Kasumi-1 (cell line): ENCODE measurements at regions not wholly inside any gene's neighbourhood (a gene's known extent, or its start where the extent isn't known, plus 50 kb on each side); places are given as distances from the start of the nearest gene placed in this dataset.
"Not testable (repeated sequence)": the region's sequence is repeated elsewhere in the genome, so short reads cannot be mapped to it uniquely, and the experiment has no call there.

Experiments
- DNase-seq, 2 experiments: peaks; one replicate each; lab custom pipeline; 2025; lab: John Stamatoyannopoulos, UW

- no peak for DNase-seq
These were observed 132.3 kb downstream of the TNFSF18 start for GRCh38 chr1:172918478-172918877.

GRCh38 chr1:172926070-172926469 lies 124.7 kb downstream of the TNFSF18 start:
- no peak for DNase-seq

- DNase-seq, result no peak
These were observed 122.3 kb downstream of the TNFSF18 start for GRCh38 chr1:172928412-172928811.

GRCh38 chr1:172929006-172929405 lies 121.7 kb downstream of the TNFSF18 start:
- no peak for DNase-seq

GRCh38 chr1:172930142-172930541 lies 120.6 kb downstream of the TNFSF18 start:
- no peak for DNase-seq

GRCh38 chr1:172931340-172931739 lies 119.4 kb downstream of the TNFSF18 start:
- DNase-seq, result no peak

- peak in 1 of 2 experiments; percentile 12 for DNase-seq
These were observed 119.0 kb downstream of the TNFSF18 start for GRCh38 chr1:172931761-172932160.

- DNase-seq, result no peak
These were observed 117.8 kb downstream of the TNFSF18 start for GRCh38 chr1:172932981-172933380.

GRCh38 chr1:172934417-172934762 lies 116.4 kb downstream of the TNFSF18 start:
- DNase-seq, result no peak

GRCh38 chr1:172935062-172935592 lies 115.6 kb downstream of the TNFSF18 start:
- DNase-seq, result no peak

- DNase-seq, result no peak
These were observed 114.6 kb downstream of the TNFSF18 start for GRCh38 chr1:172936088-172936645.

GRCh38 chr1:172938681-172939080 lies 112.1 kb downstream of the TNFSF18 start:
- DNase-seq, result no peak

- DNase-seq, result peak; percentile 57 to 68
These were observed 111.3 kb downstream of the TNFSF18 start for GRCh38 chr1:172939475-172939874.

GRCh38 chr1:172940174-172940855 lies 110.4 kb downstream of the TNFSF18 start:
- DNase-seq, result no peak

GRCh38 chr1:172941471-172941870 lies 109.3 kb downstream of the TNFSF18 start:
- DNase-seq, result no peak

GRCh38 chr1:172941945-172942344 lies 108.8 kb downstream of the TNFSF18 start:
- DNase-seq, result no peak

GRCh38 chr1:172943138-172943537 lies 107.6 kb downstream of the TNFSF18 start:
- not testable (repeated sequence) for DNase-seq

GRCh38 chr1:172944931-172945330 lies 105.8 kb downstream of the TNFSF18 start:
- DNase-seq, result no peak

GRCh38 chr1:172946814-172947507 lies 103.8 kb downstream of the TNFSF18 start:
- no peak for DNase-seq

- no peak for DNase-seq
These were observed 102.3 kb downstream of the TNFSF18 start for GRCh38 chr1:172948457-172948856.

- no peak for DNase-seq
These were observed 101.6 kb downstream of the TNFSF18 start for GRCh38 chr1:172949096-172949495.

GRCh38 chr1:172950528-172950927 lies 100.2 kb downstream of the TNFSF18 start:
- DNase-seq, result no peak

- DNase-seq, result no peak
These were observed 98.9 kb downstream of the TNFSF18 start for GRCh38 chr1:172951730-172952365.
